ENCODE measurements at regions not wholly inside any gene's neighbourhood (a gene's known extent, or its start where the extent isn't known, plus 50 kb on each side); places are given as distances from the start of the nearest gene placed in this dataset.

GRCh38 chr20:22985239-22985778 is 49.8 kb upstream of the SSTR4 start (continued):
- TF ChIP-seq MTERF4 (CRISPR knock-in tag; IDR thresholded peaks at IDR 0.05) (no peak), SIX4 (CRISPR knock-in tag; IDR thresholded peaks at IDR 0.05) (no peak)

All from HepG2 (cell line).